ENCODE measurements at regions not wholly inside any gene's neighbourhood (a gene's known extent, or its start where the extent isn't known, plus 50 kb on each side); places are given as distances from the start of the nearest gene placed in this dataset.

- TF ChIP-seq, protein P1, sequence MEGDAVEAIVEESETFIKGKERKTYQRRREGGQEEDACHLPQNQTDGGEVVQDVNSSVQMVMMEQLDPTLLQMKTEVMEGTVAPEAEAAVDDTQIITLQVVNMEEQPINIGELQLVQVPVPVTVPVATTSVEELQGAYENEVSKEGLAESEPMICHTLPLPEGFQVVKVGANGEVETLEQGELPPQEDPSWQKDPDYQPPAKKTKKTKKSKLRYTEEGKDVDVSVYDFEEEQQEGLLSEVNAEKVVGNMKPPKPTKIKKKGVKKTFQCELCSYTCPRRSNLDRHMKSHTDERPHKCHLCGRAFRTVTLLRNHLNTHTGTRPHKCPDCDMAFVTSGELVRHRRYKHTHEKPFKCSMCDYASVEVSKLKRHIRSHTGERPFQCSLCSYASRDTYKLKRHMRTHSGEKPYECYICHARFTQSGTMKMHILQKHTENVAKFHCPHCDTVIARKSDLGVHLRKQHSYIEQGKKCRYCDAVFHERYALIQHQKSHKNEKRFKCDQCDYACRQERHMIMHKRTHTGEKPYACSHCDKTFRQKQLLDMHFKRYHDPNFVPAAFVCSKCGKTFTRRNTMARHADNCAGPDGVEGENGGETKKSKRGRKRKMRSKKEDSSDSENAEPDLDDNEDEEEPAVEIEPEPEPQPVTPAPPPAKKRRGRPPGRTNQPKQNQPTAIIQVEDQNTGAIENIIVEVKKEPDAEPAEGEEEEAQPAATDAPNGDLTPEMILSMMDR (IDR thresholded peaks at IDR 0.05) = no peak
- TF ChIP-seq POLR2A (IDR thresholded peaks at IDR 0.05) = no peak
These were observed 186.7 kb upstream of the GADL1 start for GRCh38 chr3:31081018-31081662.

Measured in prostate gland (tissue), 2 donors.